22Rv1 (cell line): ENCODE measurements at regions not wholly inside any gene's neighbourhood (a gene's known extent, or its start where the extent isn't known, plus 50 kb on each side); places are given as distances from the start of the nearest gene placed in this dataset.

Source experiments
- ZFX ChIP-seq: fragments of 450-650 bp; IDR thresholded peaks from 2 replicates; pipeline ENCODE4 v1.6.1; 2017; ENCODE audit warnings: antibody characterized with exemption, borderline replicate concordance
- TF ChIP-seq, protein P1 (sequence below): fragments of 450-650 bp; IDR thresholded peaks from 2 replicates; pipeline ENCODE4 v1.5.1; 2017; ENCODE audit warnings: mild to moderate bottlenecking

DNA sequence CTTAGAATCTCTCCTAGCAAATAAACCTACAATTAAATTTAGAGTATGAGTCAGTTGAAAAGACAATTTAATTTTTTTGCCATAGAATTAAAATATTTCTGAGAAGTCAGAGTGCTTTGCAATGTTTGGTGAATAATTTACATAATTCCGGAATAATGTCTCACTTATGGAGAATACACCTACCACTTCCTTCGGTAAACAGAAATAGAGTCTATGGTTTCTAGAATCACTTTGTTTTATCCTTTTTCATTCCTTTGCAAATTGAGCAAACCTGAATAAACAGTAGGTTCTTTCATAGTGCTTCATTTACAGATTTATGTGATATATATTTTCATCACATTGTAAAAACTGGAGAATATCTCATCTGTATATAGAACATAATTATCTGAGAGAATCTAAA lies 211.7 kb downstream of the PMAIP1 start:
- TF ChIP-seq, protein P1, sequence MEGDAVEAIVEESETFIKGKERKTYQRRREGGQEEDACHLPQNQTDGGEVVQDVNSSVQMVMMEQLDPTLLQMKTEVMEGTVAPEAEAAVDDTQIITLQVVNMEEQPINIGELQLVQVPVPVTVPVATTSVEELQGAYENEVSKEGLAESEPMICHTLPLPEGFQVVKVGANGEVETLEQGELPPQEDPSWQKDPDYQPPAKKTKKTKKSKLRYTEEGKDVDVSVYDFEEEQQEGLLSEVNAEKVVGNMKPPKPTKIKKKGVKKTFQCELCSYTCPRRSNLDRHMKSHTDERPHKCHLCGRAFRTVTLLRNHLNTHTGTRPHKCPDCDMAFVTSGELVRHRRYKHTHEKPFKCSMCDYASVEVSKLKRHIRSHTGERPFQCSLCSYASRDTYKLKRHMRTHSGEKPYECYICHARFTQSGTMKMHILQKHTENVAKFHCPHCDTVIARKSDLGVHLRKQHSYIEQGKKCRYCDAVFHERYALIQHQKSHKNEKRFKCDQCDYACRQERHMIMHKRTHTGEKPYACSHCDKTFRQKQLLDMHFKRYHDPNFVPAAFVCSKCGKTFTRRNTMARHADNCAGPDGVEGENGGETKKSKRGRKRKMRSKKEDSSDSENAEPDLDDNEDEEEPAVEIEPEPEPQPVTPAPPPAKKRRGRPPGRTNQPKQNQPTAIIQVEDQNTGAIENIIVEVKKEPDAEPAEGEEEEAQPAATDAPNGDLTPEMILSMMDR = no peak
- no peak for TF ChIP-seq ZFX
